K562 (cell line): ENCODE measurements at regions not wholly inside any gene's neighbourhood (a gene's known extent, or its start where the extent isn't known, plus 50 kb on each side); places are given as distances from the start of the nearest gene placed in this dataset.

Experiments
- ATAC-seq: fragments of 200-7000 bp; cut with Tn5 transposase; 3 replicates; pipeline ENCODE4 v1.9.1; 2020; ENCODE audit warnings: moderate library complexity
- BruUV-seq: library from RNA; stranded (reverse); fragments of 400-500 nt; replicated peaks from 2 replicates; lab custom pipeline; 2021; lab: Mats Ljungman, UMichigan
- CTCF ChIA-PET: fragments of 300-600 bp; formaldehyde crosslinking; extraction: SDS; loops from one replicate; lab custom pipeline; 2021; ENCODE audit warnings: low intra/inter-chr PET ratio; lab: Yijun Ruan, JAX
- POLR2A ChIA-PET: fragments of 300-600, 350-650 bp; sonication (Branson Sonifier 250); formaldehyde crosslinking; extraction: SDS; loops from one replicate; lab custom pipeline; 2021; ENCODE audit warnings: antibody characterized with exemption, inconsistent platforms; lab: Yijun Ruan, JAX
- DNase-seq, 4 experiments: peaks; one replicate each; pipeline versions ENCODE4 v3.0.0 to v3.0.0-alpha.2; 2011 to 2018; ENCODE audit warnings: low spot score in 3 of 4, mixed read lengths in 3 of 4; ENCODE audit errors: extremely low read depth in 1 of 4
- FAIRE-seq: peaks from 2 replicates; lab custom pipeline; 2011; peaks lifted over from hg19 to GRCh38; lab: Jason Lieb, UNC
- H2AFZ ChIP-seq: 2 replicates; pipeline ENCODE4 v1.6.0; 2011; ENCODE audit warnings: low read depth, low read length, control low read depth, inconsistent platforms
- H3K27ac ChIP-seq: fragments of 200-600 bp; 3 replicates; pipeline ENCODE4 v1.8.0; 2011; ENCODE audit warnings: low read depth, mild to moderate bottlenecking, control low read depth, inconsistent platforms, low read length, moderate library complexity, mixed read lengths; ENCODE audit errors: extremely low read depth
- H3K27me3 ChIP-seq, 2 experiments: fragments of 300-600 bp in 1 of 2; 2 replicates in 1 of 2; 3 replicates in 1 of 2; pipeline versions ENCODE4 v1.6.0 to v1.8.0; 2011; ENCODE audit warnings: inconsistent platforms in 2 of 2, low read length in 2 of 2, mild to moderate bottlenecking in 1 of 2, mixed read lengths in 1 of 2, moderate library complexity in 1 of 2; ENCODE audit not compliant: control insufficient read depth in 2 of 2, insufficient read depth in 2 of 2
- H3K36me3 ChIP-seq: fragments of 300-600 bp; 3 replicates; pipeline ENCODE4 v1.8.0; 2011; ENCODE audit warnings: mild to moderate bottlenecking, low read length, inconsistent platforms; ENCODE audit not compliant: control insufficient read depth, insufficient read depth
- H3K4me1 ChIP-seq, 2 experiments: fragments of 200-600 bp in 1 of 2; replicated peaks in 1 of 2; 2 replicates in 1 of 2; 3 replicates in 1 of 2; pipeline versions ENCODE4 v1.5.1 to v1.8.0; 2011; ENCODE audit warnings: inconsistent platforms in 2 of 2, low read length in 2 of 2, mild to moderate bottlenecking in 1 of 2, mixed read lengths in 1 of 2, moderate library complexity in 1 of 2; ENCODE audit not compliant: control insufficient read depth in 2 of 2, insufficient read depth in 2 of 2
- H3K4me2 ChIP-seq: 2 replicates; pipeline ENCODE4 v1.6.1; 2011; ENCODE audit warnings: low read length, control low read depth, inconsistent platforms, mixed read lengths; ENCODE audit not compliant: insufficient read depth
- H3K4me3 ChIP-seq: fragments of 200-600 bp; sonication (generic), shearing (Covaris generic); 2 replicates; pipeline ENCODE4 v1.5.1; 2016; ENCODE audit warnings: control low read depth, inconsistent platforms
- H3K79me2 ChIP-seq: fragments of 200-600 bp; 3 replicates; pipeline ENCODE4 v1.8.0; 2011; ENCODE audit warnings: low read length, inconsistent platforms; ENCODE audit not compliant: control insufficient read depth, insufficient read depth
- H3K9ac ChIP-seq, 2 experiments: 2 replicates each; pipeline versions ENCODE4 v1.6.0 to v1.6.1; 2011; ENCODE audit warnings: low read depth in 2 of 2, low read length in 2 of 2, control low read depth in 1 of 2, inconsistent platforms in 1 of 2, mild to moderate bottlenecking in 1 of 2, mixed read lengths in 1 of 2; ENCODE audit not compliant: insufficient read depth in 1 of 2
- H3K9me1 ChIP-seq: one replicate; pipeline ENCODE4 v1.6.0; 2011; ENCODE audit warnings: inconsistent platforms, mild to moderate bottlenecking, low read length, moderate library complexity; ENCODE audit not compliant: control insufficient read depth, insufficient read depth
- H3K9me3 ChIP-seq: replicated peaks from 2 replicates; pipeline ENCODE4 v1.5.1; 2011; ENCODE audit warnings: low read depth, low read length, inconsistent platforms; ENCODE audit not compliant: control insufficient read depth, insufficient read depth
- H4K20me1 ChIP-seq: replicated peaks from 2 replicates; pipeline ENCODE4 v1.6.1; 2011; ENCODE audit warnings: low read length, inconsistent platforms, mixed read lengths; ENCODE audit not compliant: control insufficient read depth, insufficient read depth
- BRCA1 ChIP-seq, 2 experiments: fragments of 450-650 bp in 1 of 2; sonication (generic) in 1 of 2; formaldehyde crosslinking in 1 of 2; IDR thresholded peaks; 2 replicates each; pipeline versions ENCODE4 v1.5.0 to v1.6.1; 2017 to 2020; ENCODE audit warnings: mild to moderate bottlenecking in 1 of 2, missing genetic modification reagents in 1 of 2
- ELK3 ChIP-seq: fragments of 450-650 bp; formaldehyde crosslinking; IDR thresholded peaks from 2 replicates; pipeline ENCODE4 v1.4.0; 2020; ENCODE audit warnings: mild to moderate bottlenecking
- HSF4 ChIP-seq: fragments of 250-450 bp; sonication (Bioruptor Pico); IDR thresholded peaks from 2 replicates; pipeline ENCODE4 v2.1.2; 2022; ENCODE audit warnings: mild to moderate bottlenecking, moderate library complexity, borderline replicate concordance
- MEF2A ChIP-seq: IDR thresholded peaks from 2 replicates; pipeline ENCODE4 v1.6.1; 2011; ENCODE audit warnings: low read depth, mild to moderate bottlenecking, low read length, moderate library complexity; ENCODE audit not compliant: control insufficient read depth
- NELFE ChIP-seq: IDR thresholded peaks from 2 replicates; pipeline ENCODE4 v1.6.1; 2011; ENCODE audit warnings: mild to moderate bottlenecking; ENCODE audit not compliant: insufficient read depth, insufficient read length
- RAD51 ChIP-seq: fragments of 450-650 bp; IDR thresholded peaks from 2 replicates; pipeline ENCODE4 v1.7.1; 2016; ENCODE audit warnings: low read depth, mild to moderate bottlenecking, borderline replicate concordance
- STAT5A ChIP-seq: IDR thresholded peaks from 2 replicates; pipeline ENCODE4 v1.6.1; 2012; ENCODE audit warnings: low read length, inconsistent platforms, borderline replicate concordance
- TRIM25 ChIP-seq: fragments of 450-650 bp; IDR thresholded peaks from 2 replicates; pipeline ENCODE4 v1.7.0; 2016; ENCODE audit warnings: borderline replicate concordance
- VEZF1 ChIP-seq: fragments of 200-800 bp; sonication (Bioruptor generic); IDR thresholded peaks from 2 replicates; pipeline ENCODE4 v1.6.1; 2017; ENCODE audit warnings: missing genetic modification characterization, missing compliant biosample characterization
- ZNF507 ChIP-seq: conservative IDR thresholded peaks from 2 replicates; pipeline ENCODE4 v1.6.1; 2017; ENCODE audit warnings: missing genetic modification characterization, missing compliant biosample characterization
- ZNF609 ChIP-seq: sonication (generic); formaldehyde crosslinking; IDR thresholded peaks from 2 replicates; pipeline ENCODE4 v1.8.1; 2023; ENCODE audit warnings: missing genetic modification reagents, mild to moderate bottlenecking, borderline replicate concordance
- ZNF79 ChIP-seq: fragments of 250-450 bp; sonication (Bioruptor Pico); IDR thresholded peaks from 2 replicates; pipeline ENCODE4 v1.4.0; 2020; ENCODE audit warnings: low read depth, mild to moderate bottlenecking, moderate library complexity
- WGBS: fragments of 100-300 bp; shearing (Covaris generic); methylation state at CpG from one replicate; pipeline ENCODE4 v1.1.6; 2016; ENCODE audit warnings: low coverage, mixed read lengths; ENCODE audit not compliant: insufficient coverage; ENCODE audit errors: missing lambda C conversion rate; 5-methylcytosine and 5-hydroxymethylcytosine counted together
- in situ Hi-C: fragments of 300-500 bp; cut with MboI; formaldehyde crosslinking; loops from 4 replicates; pipeline ENCODE4 v1.15.0; 2018; ENCODE audit warnings: inconsistent platforms, mixed read lengths
- intact Hi-C: fragments of 100-400 bp; cut with micrococcal nuclease; formaldehyde crosslinking; loops from 2 replicates; pipeline ENCODE4 v1.14.2; 2022

- H3K9ac ChIP-seq: no peak overlapping the region
- ATAC-seq: no peak
- FAIRE-seq: no peak
- no peaks in the 10 kb centered on the region for H4K20me1 ChIP-seq
- no peak overlapping the region for H3K4me3 ChIP-seq
- H3K4me1 ChIP-seq: no peaks in the 10 kb centered on the region
- H3K9me3 ChIP-seq: no peaks in the 10 kb centered on the region
- H2AFZ ChIP-seq: no peak overlapping the region
- H3K27me3 ChIP-seq: no peaks in the 10 kb centered on the region
- in situ Hi-C loops (no loop called here), intact Hi-C loops (no loop called here)
- ChIA-PET CTCF (no interaction called here), POLR2A (interaction anchor here (0.6 to 1.5 kb wide), 3 partner anchors 22 to 42 kb away, joined by 3 to 4 read pairs (median 3); no protein-coding TSS in a partner anchor)
- WGBS: 35% methylated on average over 3 of the region's 3 CpGs
- 0 out of 3 replicates have a peak, but pooled peaks cover 3% of the 10 kb centered on the region for H3K79me2 ChIP-seq
- no peak for DNase-seq
- no peak overlapping the region for H3K27ac ChIP-seq
- no TSS peak for BruUV-seq
- no peaks in the 10 kb centered on the region for H3K9me1 ChIP-seq
- H3K36me3 ChIP-seq: peaks cover 6% of the 10 kb centered on the region
- no peak overlapping the region for H3K4me2 ChIP-seq
- TF ChIP-seq ZNF609 (CRISPR knock-in tag) (no peak), VEZF1 (CRISPR knock-in tag) (no peak), ZNF507 (no peak), TRIM25 (no peak), STAT5A (no peak), NELFE (no peak), ZNF79 (no peak), HSF4 (CRISPR knock-in tag) (no peak), RAD51 (no peak), BRCA1 (IDR thresholded peaks at IDR 0.05) (no peak), BRCA1 (CRISPR knock-in tag; IDR thresholded peaks at IDR 0.05) (no peak), MEF2A (no peak), ELK3 (CRISPR knock-in tag) (no peak)
Measured at GRCh38 chr15:87567406-87568030, 689.0 kb downstream of the NTRK3 start.
